Calu3 (cell line): ENCODE measurements at regions not wholly inside any gene's neighbourhood (a gene's known extent, or its start where the extent isn't known, plus 50 kb on each side); places are given as distances from the start of the nearest gene placed in this dataset.

Experiments
- BruUV-seq: library from RNA; stranded (reverse); fragments of 400-500 nt; replicated peaks from 2 replicates; lab custom pipeline; 2021; lab: Mats Ljungman, UMichigan
- CTCF ChIA-PET: fragments of 300-600 bp; sonication (Branson Sonifier 250); formaldehyde crosslinking; loops from one replicate; lab custom pipeline; 2022; ENCODE audit warnings: antibody characterized with exemption; lab: Charles Lee
- DNase-seq: peaks from one replicate; pipeline ENCODE4 v3.0.0; 2022
- H3K27ac Mint-ChIP-seq: one replicate; pipeline ENCODE4 v1.8.0; 2022; ENCODE audit warnings: mixed read lengths; ENCODE audit not compliant: unreplicated experiment
- H3K27me3 Mint-ChIP-seq: one replicate; pipeline ENCODE4 v1.8.0; 2022; ENCODE audit warnings: mixed read lengths; ENCODE audit not compliant: unreplicated experiment
- H3K36me3 Mint-ChIP-seq: one replicate; pipeline ENCODE4 v1.8.0; 2022; ENCODE audit warnings: mild to moderate bottlenecking, moderate library complexity, mixed read lengths; ENCODE audit not compliant: insufficient read depth, unreplicated experiment
- H3K4me1 Mint-ChIP-seq: one replicate; pipeline ENCODE4 v1.8.0; 2022; ENCODE audit warnings: mild to moderate bottlenecking, low read depth, mixed read lengths; ENCODE audit not compliant: unreplicated experiment
- H3K4me3 Mint-ChIP-seq: one replicate; pipeline ENCODE4 v1.8.0; 2022; ENCODE audit warnings: mild to moderate bottlenecking, low read depth, moderate library complexity, mixed read lengths; ENCODE audit not compliant: unreplicated experiment
- H3K9me3 Mint-ChIP-seq: one replicate; pipeline ENCODE4 v1.8.0; 2022; ENCODE audit warnings: low read depth, mixed read lengths; ENCODE audit not compliant: unreplicated experiment
- CTCF ChIP-seq: fragments of 200-600 bp; IDR thresholded peaks from one replicate; pipeline ENCODE4 v1.8.0; 2022; ENCODE audit warnings: antibody characterized with exemption; ENCODE audit not compliant: unreplicated experiment
- intact Hi-C: fragments of 100-400 bp; cut with micrococcal nuclease; formaldehyde crosslinking; loops from one replicate; pipeline ENCODE4 v1.10.0; 2022; ENCODE audit not compliant: unreplicated experiment

- Mint-ChIP-seq H3K27ac (no peak overlapping the region), H3K36me3 (no peaks in the 10 kb centered on the region), H3K4me3 (no peak overlapping the region), H3K9me3 (no peaks in the 10 kb centered on the region), H3K4me1 (peaks cover 16% of the 10 kb centered on the region), H3K27me3 (no peaks in the 10 kb centered on the region)
- TF ChIP-seq CTCF, result no peak
- CTCF ChIA-PET, result no interaction called here
- DNase-seq, result no peak
- intact Hi-C loops, result no loop called here
- no TSS peak for BruUV-seq
Observed at GRCh38 chr18:76572518-76573247, 77.6 kb upstream of the ZNF516 start.

- Mint-ChIP-seq H3K4me3 (no peak overlapping the region), H3K27ac (no peak overlapping the region), H3K4me1 (peaks cover 16% of the 10 kb centered on the region), H3K9me3 (peaks cover 3% of the 10 kb centered on the region), H3K27me3 (no peaks in the 10 kb centered on the region), H3K36me3 (no peaks in the 10 kb centered on the region)
- no peak for TF ChIP-seq CTCF
- CTCF ChIA-PET, result no interaction called here
- intact Hi-C loops, result no loop called here
- no TSS peak for BruUV-seq
- no peak for DNase-seq
Observed at GRCh38 chr18:76571689-76572088, 76.6 kb upstream of the ZNF516 start.

GRCh38 chr18:76570856-76571255, 75.8 kb upstream of the ZNF516 start:
- Mint-ChIP-seq H3K36me3 (no peaks in the 10 kb centered on the region), H3K27ac (no peak overlapping the region), H3K9me3 (peaks cover 3% of the 10 kb centered on the region), H3K27me3 (no peaks in the 10 kb centered on the region), H3K4me1 (peaks cover 16% of the 10 kb centered on the region), H3K4me3 (no peak overlapping the region)
- BruUV-seq, result no TSS peak
- no peak for DNase-seq
- intact Hi-C loops, result no loop called here
- TF ChIP-seq CTCF, result no peak
- CTCF ChIA-PET, result no interaction called here

- intact Hi-C loops, result no loop called here
- no peak overlapping the region for H3K4me3 Mint-ChIP-seq
- no peak overlapping the region for H3K27ac Mint-ChIP-seq
- no TSS peak for BruUV-seq
- TF ChIP-seq CTCF, result no peak
- CTCF ChIA-PET, result no interaction called here
- no peaks in the 10 kb centered on the region for H3K36me3 Mint-ChIP-seq
- peaks cover 3% of the 10 kb centered on the region for H3K9me3 Mint-ChIP-seq
- no peaks in the 10 kb centered on the region for H3K27me3 Mint-ChIP-seq
- no peak for DNase-seq
- H3K4me1 Mint-ChIP-seq, result peaks cover 16% of the 10 kb centered on the region
Observed at GRCh38 chr18:76569644-76570419, 74.8 kb upstream of the ZNF516 start.
